CD4-positive, alpha-beta T cell treated with Interferon alpha-2 for 1 hour (primary cell): ENCODE measurements at regions not wholly inside any gene's neighbourhood (a gene's known extent, or its start where the extent isn't known, plus 50 kb on each side); places are given as distances from the start of the nearest gene placed in this dataset.

Experiments used
- DNase-seq, 2 donors: peaks; one replicate each; pipeline ENCODE4 v3.0.0-alpha.2; 2020 to 2022

DNA sequence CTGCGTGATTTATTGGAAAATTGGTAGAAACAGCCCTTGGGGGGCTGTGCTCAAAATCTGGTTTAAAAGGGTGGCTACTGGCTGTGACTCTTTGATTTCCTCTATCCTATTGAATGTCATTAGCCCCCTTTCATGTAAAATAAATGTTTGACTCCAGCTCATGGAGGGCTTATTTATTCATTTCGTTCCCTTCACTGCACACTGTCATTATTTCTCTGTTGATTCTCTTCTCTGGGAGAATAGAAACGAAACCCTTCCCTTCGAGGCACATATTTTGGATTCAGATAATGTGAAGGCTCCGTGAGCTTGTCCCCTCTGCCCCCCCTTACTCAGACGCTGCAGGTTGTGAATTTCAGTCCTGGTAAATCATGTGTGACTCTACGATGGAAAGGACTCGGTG is 203.9 kb upstream of the GPR26 start:
- DNase-seq, result no peak

DNA sequence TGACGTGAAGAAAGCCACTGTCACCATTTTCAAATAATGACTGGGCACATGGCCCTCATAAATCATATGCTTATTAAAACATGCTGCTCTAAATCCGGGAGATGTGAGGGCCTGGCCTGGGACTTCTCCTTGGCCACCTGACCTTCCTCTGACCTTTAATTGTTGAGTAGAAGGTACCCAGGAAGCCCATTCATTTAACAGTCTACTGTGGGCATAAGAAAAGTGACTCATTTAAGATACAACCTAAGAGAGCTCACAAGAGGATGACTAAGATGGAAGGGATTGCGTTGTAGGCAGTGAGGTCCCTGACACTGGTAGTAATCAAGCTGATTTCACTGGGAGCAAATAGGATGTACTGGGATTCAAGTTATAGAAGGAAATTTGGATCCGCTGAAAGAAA is 203.4 kb upstream of the GPR26 start:
- no peak for DNase-seq

DNA sequence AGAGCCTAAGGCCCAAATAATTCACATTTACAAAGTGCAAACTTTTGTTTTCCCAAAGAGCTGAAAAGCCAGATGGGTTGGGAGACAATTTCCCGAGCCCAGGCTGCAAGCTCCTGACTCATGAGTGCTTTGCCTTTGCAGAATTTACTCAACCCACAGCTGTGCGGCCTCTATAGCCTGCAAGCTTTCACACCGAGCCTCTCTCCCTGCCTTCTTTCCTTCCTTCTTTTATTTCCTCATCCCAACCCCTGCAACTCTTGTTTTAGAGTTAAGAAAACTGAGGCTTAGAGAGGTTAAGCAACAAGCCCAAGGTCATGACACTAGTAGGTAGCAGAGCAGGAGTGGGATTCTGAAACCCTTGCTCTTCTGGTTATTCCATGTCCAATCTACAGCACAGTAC is 203.0 kb upstream of the GPR26 start:
- DNase-seq, result no peak

DNA sequence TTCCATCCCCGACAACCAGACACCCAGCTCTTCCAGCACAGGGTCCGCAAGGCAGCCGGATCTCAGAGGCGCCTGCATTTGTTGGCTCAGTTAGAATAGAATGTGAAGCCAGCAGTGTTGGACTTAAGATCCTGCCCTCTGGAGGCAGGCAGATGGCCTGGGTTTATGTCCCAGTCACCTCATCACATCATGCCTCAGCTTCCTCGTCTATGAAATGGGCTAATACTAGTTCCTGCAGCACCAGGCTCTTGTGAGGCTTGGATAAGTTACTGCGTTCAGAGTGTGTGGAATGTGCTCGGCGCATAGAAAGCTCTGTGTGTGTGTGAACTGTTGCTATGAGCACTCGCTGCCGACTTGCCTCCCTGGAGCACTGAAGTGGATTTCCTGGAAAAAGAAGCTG is 202.5 kb upstream of the GPR26 start:
- DNase-seq, result no peak

DNA sequence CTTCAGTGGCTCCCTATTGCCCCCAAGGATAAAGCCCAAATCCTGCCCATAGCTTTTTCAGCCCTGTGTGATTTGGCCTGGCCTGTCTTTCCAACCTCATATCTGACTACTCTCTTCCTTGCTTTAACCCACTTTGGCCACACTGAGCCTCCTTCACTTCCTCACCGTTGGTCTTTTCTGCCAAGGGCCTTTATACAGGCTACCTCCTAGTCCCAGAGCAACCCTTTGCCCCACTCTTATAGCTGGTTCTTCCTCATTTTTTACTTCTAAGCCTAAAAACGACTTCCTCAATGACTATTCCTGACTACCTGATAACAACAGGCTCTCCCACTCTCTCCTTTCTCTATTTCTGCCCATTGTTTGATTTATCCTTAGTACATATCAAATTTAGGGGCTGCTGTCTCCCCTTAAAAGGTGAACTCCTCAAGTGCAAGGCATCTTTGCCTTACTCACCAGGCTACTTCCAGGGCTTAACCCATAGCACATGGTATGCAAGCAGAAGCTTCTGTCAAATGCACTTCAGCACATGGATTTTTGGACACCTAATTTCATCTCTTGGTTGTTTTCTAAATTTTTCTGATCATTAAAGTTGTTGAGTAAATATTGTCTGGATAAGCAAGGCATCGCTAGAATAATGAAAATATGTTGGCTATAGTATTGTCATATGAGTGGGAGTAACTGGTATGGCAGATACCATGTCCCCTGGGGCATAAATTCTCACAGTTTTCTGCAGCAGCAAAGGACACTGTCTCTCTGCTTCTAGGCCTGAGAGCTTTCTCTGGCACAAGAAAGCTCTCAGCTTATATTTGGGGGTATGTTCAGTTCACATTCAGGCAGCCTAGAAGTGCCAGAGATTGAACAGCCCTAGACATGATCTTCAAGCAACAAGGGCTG is 201.5 kb upstream of the GPR26 start:
- no peak for DNase-seq

DNA sequence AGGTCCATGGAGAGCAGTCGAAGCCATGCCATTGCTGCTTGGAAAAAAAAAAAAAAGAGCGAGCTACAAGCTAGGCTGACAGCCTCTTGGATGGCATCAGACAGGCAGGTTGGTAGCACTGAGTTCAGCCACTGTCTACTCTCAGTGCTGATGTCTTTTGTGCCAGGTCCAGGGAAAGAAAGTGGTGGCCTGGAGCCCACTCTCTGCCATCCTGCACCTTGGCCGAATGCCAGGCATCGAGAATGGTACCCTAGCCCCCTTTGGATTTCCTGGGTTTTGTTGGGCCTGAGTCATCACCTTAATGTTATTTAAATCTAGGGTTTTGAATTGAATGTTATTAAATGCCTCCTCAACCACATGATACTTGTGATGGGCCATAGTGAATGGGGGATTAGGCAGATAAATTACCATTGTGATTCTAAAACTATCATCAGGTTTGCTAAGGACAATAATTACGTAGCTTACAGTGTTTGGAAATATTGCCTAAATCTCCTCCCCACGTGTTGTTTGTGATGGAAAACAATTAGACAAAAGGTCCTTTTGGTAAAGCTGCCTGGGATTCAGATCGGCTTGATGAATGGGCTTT is 195.7 kb upstream of the GPR26 start:
- no peak for DNase-seq

DNA sequence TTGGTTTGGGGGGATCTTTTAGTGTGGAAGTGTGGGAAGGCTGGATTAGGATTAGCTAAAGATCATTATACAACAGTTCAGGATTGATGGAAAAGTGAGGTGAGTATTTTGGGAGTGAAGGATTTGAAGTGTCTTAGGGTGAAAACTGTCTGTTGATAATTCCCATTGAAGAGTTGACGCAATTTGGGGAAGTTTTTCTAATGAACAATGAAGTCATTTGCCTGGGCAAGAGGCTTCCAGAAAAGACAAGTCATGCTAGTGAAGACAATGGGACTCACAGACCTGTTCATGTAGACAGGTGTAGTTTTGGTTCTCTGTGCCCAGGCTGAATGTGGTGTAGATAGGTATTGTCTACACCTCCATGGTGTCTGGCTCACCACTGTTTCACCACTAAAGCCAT is 194.3 kb upstream of the GPR26 start:
- no peak for DNase-seq

DNA sequence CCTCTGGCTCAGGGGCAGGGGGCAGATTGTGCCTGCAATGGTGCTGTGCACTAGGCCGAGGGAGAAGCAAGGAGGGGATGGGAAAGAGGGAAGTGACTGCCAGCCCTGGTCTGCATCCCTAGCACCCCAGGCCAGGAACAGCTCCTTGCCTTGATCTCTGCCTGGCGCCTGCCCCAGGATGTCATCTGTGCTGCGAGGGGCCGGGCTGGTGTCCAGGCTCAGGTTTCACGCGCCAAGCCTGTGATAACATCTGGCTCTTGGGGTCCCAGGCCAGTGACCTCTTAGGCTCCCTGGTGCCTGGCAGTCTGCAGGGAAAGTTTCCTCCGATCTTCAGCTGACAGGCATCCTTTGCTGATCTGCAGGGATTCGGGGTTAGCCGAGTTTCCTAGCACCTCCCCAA is 193.5 kb upstream of the GPR26 start:
- no peak for DNase-seq

DNA sequence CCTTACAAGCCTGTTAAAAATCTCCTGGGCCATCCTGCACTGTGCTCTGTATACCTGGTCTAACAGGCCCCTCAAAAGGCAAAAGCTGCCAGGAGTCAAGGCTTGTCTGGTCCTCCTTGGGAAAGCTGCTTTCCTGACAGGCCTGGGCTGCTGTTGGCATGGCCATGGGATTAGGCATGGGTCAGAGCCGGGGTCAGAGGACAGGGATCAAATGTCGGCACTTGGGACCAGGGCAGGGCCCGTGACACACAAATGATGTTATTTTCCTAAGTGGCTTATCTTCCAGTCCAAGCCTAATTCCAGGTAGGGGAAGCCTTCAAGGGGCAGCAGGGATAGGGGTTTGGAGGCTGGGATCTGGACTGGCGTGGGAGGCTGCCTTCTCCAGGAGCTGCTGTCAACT is 191.5 kb upstream of the GPR26 start:
- DNase-seq, result no peak

DNA sequence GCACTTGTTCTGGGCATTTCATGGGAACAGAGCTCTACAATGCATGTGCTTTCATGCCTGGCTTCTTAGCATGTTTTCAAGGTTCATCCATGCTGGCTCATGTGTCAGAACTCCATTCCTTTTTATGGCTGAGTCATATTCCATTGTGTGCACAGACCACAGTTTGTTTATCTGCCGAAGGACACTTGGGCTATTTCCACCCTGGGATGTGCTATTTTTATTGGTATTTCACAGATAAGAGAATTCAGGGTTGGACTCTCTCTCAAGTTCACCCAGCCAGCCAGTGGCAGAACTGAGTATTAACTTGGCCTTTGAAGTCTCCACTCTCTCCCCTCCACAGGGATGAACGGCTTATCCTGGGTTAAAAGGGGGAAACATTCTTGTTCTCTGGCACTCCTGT is 190.7 kb upstream of the GPR26 start:
- DNase-seq, result no peak

DNA sequence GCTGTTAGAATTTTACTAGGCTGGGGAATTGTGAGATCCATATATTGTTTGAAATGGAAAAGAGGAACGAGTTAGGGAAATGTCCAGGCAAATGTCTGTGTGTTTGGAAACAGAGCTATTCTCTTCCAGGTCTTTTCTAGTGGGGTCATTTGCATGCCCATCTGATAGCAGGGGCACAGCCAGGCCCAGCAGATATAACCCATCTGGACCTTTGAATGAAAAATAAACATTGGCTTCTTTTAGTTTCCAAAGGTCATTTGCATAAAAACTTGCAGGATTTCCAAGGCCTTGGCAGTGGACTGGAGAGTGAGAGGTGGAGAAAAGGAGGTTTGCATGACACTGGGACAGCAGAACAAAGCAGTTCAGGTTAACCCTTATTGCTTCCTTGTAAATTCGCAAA is 188.0 kb upstream of the GPR26 start:
- DNase-seq, result no peak

DNA sequence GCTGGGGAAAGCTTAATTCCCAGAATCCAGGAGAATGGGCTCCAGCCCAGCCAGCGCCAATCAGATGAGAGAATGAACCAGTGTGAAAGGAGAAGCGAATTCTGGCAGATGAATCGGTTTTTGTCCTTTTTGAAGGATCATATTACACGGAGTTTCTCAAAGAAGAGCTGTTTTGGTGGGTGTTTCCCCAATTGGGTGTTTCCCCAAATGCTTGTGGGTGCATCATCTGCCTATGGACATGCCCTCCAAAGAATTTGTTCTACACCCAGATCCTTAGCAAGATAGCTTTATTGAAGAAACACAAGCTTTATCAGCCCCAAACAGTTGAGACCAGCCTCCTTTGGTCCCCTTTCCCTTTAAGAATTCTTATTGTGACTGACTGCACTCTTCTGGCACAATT is 186.5 kb upstream of the GPR26 start:
- no peak for DNase-seq

DNA sequence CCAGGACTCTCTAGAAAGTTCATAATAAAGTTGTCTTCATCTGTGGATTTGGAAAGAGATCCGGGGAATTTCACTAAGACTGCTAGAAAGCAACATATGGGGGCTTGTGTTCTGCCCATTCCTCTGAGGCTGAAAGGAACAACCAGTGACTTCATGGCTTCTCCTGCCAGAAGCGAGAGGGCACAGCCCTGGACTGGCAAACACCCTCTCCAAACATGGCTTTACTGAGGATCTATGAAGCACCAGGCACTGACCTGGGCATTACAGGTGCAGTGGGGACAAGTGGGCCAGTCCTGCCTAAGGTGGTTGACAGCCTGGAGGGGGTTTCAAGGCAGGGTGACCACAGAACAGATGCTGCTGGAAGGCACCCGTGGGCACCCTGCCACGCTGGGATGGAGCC is 185.8 kb upstream of the GPR26 start:
- DNase-seq, result no peak

DNA sequence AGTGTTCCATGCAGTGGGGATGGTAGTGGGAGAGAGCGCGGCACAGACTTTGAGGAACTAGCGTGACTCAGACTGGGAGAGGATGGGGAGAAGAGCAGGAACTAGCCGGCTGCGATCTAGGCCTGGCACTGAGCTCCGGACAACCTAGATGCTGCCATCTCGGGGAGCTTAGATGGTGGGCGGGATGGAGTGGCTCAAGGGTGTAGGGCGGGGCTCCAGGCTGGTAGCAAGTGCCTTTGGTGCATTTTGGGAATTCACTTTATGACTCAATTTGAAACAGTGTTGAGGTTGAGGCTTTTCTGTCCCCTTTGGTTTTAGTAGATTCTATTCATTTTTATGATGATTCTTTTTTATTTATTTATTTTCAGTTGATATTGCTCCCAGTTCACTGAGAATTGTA is 185.3 kb upstream of the GPR26 start:
- DNase-seq, result no peak

DNA sequence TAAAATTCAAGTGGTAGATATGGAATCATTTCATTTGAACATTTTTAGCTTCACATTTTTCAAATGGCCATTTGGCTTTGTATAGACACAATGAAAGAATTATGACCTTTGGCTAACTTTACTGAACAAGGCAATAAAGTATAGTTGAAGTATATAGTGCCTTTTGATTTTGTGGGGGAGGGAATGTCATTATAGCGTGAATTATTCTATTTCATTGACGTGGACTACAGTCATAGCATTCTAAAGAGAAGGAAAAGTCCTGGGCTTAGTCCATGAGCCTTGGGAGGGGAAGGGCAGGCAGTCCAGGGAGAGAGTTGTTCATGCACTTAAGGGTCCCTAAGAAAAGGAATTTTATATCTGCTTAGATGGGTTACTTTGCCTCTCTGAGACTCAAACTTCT is 181.4 kb upstream of the GPR26 start:
- DNase-seq, result no peak

DNA sequence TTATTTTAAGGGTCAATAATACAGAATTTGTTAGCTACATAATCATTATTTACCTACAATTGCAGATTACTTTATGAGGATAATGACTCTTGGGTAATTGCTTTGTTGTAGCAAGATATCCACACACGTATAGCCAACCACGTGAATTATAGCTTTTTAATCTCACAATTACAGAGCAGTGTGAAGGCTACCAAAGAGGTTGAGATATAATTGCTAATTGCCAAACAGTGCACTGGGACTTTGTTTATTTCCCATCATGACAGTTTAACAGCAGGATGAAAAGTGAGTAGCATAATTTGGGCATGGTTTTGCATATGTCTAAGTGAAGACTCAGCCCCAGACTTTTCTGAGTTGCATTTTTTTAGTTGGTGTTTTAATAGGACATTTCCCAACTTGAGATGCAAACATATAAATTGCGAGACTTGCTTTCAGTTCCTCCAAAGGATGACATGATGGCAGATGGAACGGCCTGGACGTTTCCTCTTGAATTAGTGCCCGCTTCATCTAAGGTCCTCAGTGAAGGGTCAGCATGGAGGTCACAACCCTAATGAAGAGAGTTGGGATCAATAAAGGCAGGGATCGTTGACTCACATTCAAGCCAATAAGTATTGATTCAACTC is 180.7 kb upstream of the GPR26 start:
- no peak for DNase-seq

DNA sequence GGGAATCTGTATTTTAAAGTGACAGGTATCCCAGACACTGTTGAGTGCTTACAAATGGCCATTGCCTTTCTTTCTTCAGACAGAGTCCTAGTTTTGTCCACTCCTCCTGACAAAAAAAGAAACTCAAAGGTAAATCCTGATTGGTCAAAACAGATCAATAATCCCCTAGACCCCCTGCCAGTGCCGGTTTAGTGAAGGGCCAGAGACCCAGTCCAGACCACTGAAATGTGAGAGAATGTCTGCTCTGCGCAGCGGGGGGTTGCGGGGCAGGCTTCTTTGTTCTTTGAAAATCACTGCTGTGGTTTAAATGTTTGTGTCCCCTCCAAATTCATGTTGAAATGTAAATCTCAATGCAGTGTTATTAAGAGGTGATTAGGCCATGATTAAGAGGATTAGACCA is 177.7 kb upstream of the GPR26 start:
- DNase-seq, result no peak

DNA sequence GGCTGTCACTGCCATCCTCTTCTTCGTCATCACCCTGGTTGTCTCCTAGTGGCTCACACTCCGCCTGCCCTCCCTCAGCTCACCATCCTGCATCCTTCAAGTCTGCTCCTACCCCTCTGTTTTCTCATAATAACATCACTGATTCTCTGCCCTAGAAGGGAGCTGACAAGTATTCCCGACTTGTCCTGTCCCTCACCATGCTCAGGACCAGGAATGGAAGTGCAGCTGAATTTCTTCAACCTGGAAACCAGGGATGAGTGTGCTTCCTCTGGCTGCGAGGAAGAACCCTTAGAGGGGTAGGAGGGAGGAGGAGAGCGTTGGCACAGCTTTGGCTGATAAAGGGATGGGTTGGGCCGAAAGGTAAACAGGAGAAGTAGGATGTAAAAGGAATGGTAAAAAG is 174.8 kb upstream of the GPR26 start:
- no peak for DNase-seq

DNA sequence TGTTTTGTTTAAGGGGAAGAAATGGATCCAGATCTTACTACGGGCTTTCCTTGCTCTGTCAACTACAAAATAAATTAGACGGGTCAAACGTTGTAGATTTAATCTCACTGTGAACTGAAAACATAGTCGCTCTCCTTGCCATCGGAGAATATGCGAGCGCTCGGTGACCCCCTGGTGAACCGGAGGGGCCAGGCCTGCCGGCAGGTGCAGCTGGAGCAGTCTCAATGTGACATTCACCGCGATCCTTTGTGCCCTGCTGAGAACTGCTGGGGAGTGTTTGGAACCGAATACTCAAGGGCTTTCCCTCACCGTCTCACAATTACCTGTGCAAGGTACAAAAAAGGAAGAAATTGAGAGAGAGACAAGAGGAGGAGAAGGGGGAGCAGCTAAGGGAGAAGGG is 174.1 kb upstream of the GPR26 start:
- no peak for DNase-seq

DNA sequence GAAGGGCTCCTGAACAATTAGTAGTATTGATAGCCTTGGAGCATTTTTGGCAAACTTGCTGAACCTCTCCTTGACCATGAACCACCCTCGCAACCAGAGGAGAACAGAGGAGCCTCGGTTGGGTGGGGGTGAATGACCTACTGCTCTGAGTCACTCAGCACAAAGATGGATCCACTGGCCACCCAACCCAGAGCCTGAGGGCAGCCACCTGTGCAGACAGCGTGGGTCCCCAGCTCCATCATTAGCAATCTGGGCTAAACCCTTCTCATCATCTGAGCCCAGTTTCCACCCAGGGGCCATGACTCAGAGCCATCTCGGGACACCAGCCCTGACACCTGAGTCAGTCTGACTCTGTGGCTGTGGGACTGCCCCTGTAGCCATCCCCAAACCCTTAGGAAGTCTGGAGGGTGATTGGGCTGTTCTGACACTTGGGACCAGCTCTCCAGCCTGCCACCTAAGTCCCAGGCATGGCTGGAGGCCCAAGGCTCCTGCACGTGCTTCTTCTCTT is 171.8 kb upstream of the GPR26 start:
- DNase-seq, result no peak

DNA sequence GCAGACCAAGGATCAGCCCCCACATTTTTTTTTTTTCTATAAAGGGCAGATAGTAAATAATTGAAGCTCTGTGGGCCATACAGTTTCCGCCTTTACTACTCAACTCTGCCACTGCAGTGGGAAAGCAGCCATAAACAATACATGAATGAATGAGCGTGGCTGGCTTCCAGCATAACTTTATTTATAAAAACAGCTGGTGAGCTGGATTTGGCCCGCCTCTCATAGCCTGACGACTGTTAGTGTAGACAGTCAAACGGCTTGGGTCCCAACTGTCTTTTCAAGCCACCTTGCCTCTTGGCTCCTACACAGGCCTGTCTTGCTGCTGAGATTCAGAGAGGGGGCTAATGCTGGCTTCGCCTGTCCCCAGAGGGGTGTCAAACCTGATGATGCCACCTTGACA is 169.8 kb upstream of the GPR26 start:
- DNase-seq, result no peak

DNA sequence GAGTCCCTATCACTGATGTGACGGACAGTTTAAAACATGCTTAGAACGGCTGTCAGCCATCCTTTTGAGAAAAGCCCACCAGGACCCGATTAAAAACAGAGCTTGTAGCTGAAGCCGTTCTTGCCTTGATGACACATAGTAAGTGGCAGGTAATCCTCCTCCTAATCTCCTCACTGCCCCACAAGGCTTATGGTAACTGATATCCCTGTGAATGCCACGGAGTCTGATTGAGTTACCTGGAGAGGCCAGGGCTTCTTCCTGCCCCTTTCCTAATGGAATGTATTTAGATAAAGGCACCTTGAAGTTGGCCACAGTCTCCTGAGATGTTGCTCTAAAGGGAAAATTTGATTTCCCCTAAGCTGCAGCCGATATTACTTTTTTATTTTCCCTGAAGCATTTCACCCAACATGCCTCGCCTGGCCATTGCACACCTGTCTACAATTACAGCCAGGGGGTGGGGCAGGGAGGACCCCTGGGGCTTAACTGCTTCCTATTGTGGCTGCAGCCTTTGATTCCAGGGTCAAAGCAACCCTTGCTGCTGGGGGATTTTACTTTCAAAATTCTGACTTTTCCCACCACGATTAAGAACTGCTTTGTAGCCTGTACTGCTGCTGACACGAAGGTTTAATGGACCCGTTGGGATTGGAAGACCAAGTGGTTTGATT is 169.0 kb upstream of the GPR26 start:
- DNase-seq, result no peak

DNA sequence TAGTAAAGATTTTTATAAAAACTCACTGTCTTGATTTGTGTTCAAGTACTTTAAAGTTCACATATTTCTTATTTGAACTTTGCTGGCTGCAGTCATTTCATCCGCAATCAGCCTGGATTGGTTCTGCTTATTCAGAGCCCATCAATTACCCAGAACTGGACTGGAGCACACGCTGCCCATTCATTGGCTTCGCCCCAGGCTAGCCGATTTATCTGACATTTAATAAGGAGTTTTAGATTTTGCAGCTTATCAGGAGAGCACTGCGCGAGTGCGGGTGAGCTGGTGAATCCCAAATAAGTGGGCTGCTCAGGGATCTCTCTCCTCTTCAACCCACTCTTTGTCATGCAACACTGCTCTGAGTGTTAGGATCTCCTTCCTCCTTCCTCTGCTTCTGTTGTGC is 166.0 kb upstream of the GPR26 start:
- DNase-seq, result no peak

DNA sequence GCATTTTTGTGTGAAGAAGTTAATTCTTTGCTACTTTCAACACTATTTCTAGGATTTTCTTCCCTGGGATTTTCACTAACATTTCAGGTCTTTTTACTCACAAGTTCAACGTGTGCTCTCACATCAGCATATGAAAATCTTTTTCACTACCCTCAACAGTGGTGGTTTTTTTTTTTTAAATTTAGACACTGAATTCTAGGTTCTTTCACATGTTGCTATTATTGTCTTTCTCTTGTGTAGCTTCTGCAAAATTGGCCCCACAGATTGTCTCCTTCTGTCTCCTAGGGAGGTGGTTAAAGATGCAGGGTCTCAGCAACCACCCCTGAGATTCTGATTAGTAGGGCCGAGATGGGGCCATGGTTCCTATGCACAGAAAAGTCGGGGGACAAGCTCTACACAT is 165.0 kb upstream of the GPR26 start:
- DNase-seq, result no peak
